Gastrocnemius medialis (tissue), 4 donors: ENCODE measurements at regions not wholly inside any gene's neighbourhood (a gene's known extent, or its start where the extent isn't known, plus 50 kb on each side); places are given as distances from the start of the nearest gene placed in this dataset.
A peak's percentile ranks its signal among the peaks of the same experiment; 100 is the strongest.
"Not testable (repeated sequence)": the region's sequence is repeated elsewhere in the genome, so short reads cannot be mapped to it uniquely, and the experiment has no call there.

Source experiments
- ATAC-seq, 2 donors: fragments of 150-250 bp; one replicate each; pipeline ENCODE4 v1.9.1; 2016
- DNase-seq, 2 donors: peaks; one replicate each; pipeline ENCODE4 v3.0.0-alpha.2; 2019
- H3K27ac ChIP-seq, 4 donors: fragments of 200-600 bp; sonication (generic); 1 replicate in 1 of 4; 2 replicates in 3 of 4; pipeline ENCODE4 v1.5.1; 2016 to 2018; ENCODE audit warnings: mild to moderate bottlenecking in 2 of 4, moderate library complexity in 1 of 4
- H3K27me3 ChIP-seq, 3 donors: fragments of 200-600 bp; sonication (generic) in 2 of 3; 1 replicate in 1 of 3; 2 replicates in 2 of 3; pipeline versions ENCODE4 v1.5.1 to v1.6.0; 2016 to 2019; ENCODE audit warnings: mild to moderate bottlenecking in 1 of 3, moderate library complexity in 1 of 3
- H3K36me3 ChIP-seq, 2 donors: fragments of 200-600 bp; sonication (generic) in 1 of 2; one replicate each; pipeline ENCODE4 v1.5.1; 2017 to 2018
- H3K4me1 ChIP-seq, 2 donors: fragments of 200-600 bp; sonication (generic) in 1 of 2; one replicate each; pipeline ENCODE4 v1.5.1; 2016 to 2017; ENCODE audit warnings: mild to moderate bottlenecking in 2 of 2
- H3K4me3 ChIP-seq, 4 donors: fragments of 200-600 bp; sonication (generic) in 3 of 4; 1 replicate in 1 of 4; 2 replicates in 3 of 4; pipeline ENCODE4 v1.5.1; 2016 to 2019; ENCODE audit warnings: mild to moderate bottlenecking in 2 of 4
- H3K9me3 ChIP-seq, 3 donors: fragments of 200-600 bp; sonication (generic) in 2 of 3; 1 replicate in 1 of 3; 2 replicates in 2 of 3; pipeline ENCODE4 v1.5.1; 2016 to 2019
- CTCF ChIP-seq, 5 experiments: fragments of 450-650 bp in 3 of 5; fragments of 200-600 bp in 2 of 5; sonication (generic) in 2 of 5; IDR thresholded peaks in 4 of 5; conservative IDR thresholded peaks in 1 of 5; 1 replicate in 4 of 5; 2 replicates in 1 of 5; pipeline ENCODE4 v1.5.1; 2016 to 2019; ENCODE audit warnings: antibody characterized with exemption in 5 of 5, mild to moderate bottlenecking in 3 of 5, moderate library complexity in 3 of 5
- POLR2A ChIP-seq, 2 donors: fragments of 450-650 bp; IDR thresholded peaks; one replicate each; pipeline ENCODE4 v1.6.1; 2017; ENCODE audit warnings: antibody characterized with exemption in 2 of 2, mild to moderate bottlenecking in 2 of 2, moderate library complexity in 2 of 2
- in situ Hi-C, 4 donors: fragments of 200-750 bp; cut with MboI; loops; one replicate each; pipeline versions ENCODE4 v1.15.0 to v1.8.0; 2017; ENCODE audit warnings: low sequenced_read_pairs in 4 of 4
- intact Hi-C: fragments of 100-400 bp; cut with DNase I; formaldehyde crosslinking; loops from one replicate; pipeline ENCODE4 v1.15.1; 2023; ENCODE audit warnings: low total_unique reads

- H3K27me3 ChIP-seq, result no peaks in the 10 kb centered on the region
- TF ChIP-seq POLR2A (IDR thresholded peaks at IDR 0.05), result no peak
- no peak for TF ChIP-seq CTCF (IDR thresholded peaks at IDR 0.05 in 4 of 5, conservative IDR thresholded peaks at IDR 0.05 in 1 of 5)
- H3K4me3 ChIP-seq, result no peak overlapping the region
- ATAC-seq, result no peak
- no peaks in the 10 kb centered on the region for H3K4me1 ChIP-seq
- no peak for DNase-seq
- in situ Hi-C loops, result no loop called here
- no peaks in the 10 kb centered on the region for H3K36me3 ChIP-seq
- H3K9me3 ChIP-seq, result no peaks in the 10 kb centered on the region
- intact Hi-C loops, result no loop called here
- H3K27ac ChIP-seq, result no peak overlapping the region
Observed at GRCh38 chr14:24701062-24701461, 67.1 kb upstream of the GZMB start.

- Histone ChIP-seq H3K27ac (no peak overlapping the region), H3K4me3 (no peak overlapping the region), H3K27me3 (no peaks in the 10 kb centered on the region), H3K9me3 (no peaks in the 10 kb centered on the region), H3K36me3 (no peaks in the 10 kb centered on the region), H3K4me1 (no peaks in the 10 kb centered on the region)
- intact Hi-C loops, result no loop called here
- DNase-seq, result no peak
- no peak for TF ChIP-seq CTCF (IDR thresholded peaks at IDR 0.05 in 4 of 5, conservative IDR thresholded peaks at IDR 0.05 in 1 of 5)
- no peak for TF ChIP-seq POLR2A (IDR thresholded peaks at IDR 0.05)
- in situ Hi-C loops, result no loop called here
- no peak for ATAC-seq
Observed at GRCh38 chr14:24700511-24700910, 66.5 kb upstream of the GZMB start.

- H3K9me3 ChIP-seq, result no peaks in the 10 kb centered on the region
- intact Hi-C loops (no loop called here), in situ Hi-C loops (no loop called here)
- no peak overlapping the region for H3K4me3 ChIP-seq
- no peaks in the 10 kb centered on the region for H3K36me3 ChIP-seq
- H3K27me3 ChIP-seq, result no peaks in the 10 kb centered on the region
- no peaks in the 10 kb centered on the region for H3K4me1 ChIP-seq
- TF ChIP-seq CTCF (IDR thresholded peaks at IDR 0.05 in 4 of 5, conservative IDR thresholded peaks at IDR 0.05 in 1 of 5) (no peak), POLR2A (IDR thresholded peaks at IDR 0.05) (no peak)
- DNase-seq (no peak), ATAC-seq (no peak)
- no peak overlapping the region for H3K27ac ChIP-seq
Observed at GRCh38 chr14:24699052-24699451, 65.1 kb upstream of the GZMB start.

GRCh38 chr14:24696280-24696920 lies 62.4 kb upstream of the GZMB start:
- intact Hi-C loops, in situ Hi-C loops, H3K27me3 ChIP-seq, DNase-seq, H3K4me3 ChIP-seq, ATAC-seq, H3K36me3 ChIP-seq, H3K9me3 ChIP-seq, H3K4me1 ChIP-seq, H3K27ac ChIP-seq: not testable (repeated sequence)

- DNase-seq (no peak), ATAC-seq (peak in 1 of 2 donors; percentile 46)
- Histone ChIP-seq H3K9me3 (no peaks in the 10 kb centered on the region), H3K36me3 (no peaks in the 10 kb centered on the region), H3K27me3 (no peaks in the 10 kb centered on the region), H3K4me1 (no peaks in the 10 kb centered on the region), H3K4me3 (no peak overlapping the region), H3K27ac (peak overlapping the region in 1 of 4 donors; percentile 41)
- in situ Hi-C loops, result no loop called here
- intact Hi-C loops, result no loop called here
- TF ChIP-seq CTCF (IDR thresholded peaks at IDR 0.05 in 4 of 5, conservative IDR thresholded peaks at IDR 0.05 in 1 of 5) (no peak), POLR2A (IDR thresholded peaks at IDR 0.05) (no peak)
Observed at GRCh38 chr14:24695265-24696241, 61.6 kb upstream of the GZMB start.
